ENCODE measurements at regions not wholly inside any gene's neighbourhood (a gene's known extent, or its start where the extent isn't known, plus 50 kb on each side); places are given as distances from the start of the nearest gene placed in this dataset.

DNA sequence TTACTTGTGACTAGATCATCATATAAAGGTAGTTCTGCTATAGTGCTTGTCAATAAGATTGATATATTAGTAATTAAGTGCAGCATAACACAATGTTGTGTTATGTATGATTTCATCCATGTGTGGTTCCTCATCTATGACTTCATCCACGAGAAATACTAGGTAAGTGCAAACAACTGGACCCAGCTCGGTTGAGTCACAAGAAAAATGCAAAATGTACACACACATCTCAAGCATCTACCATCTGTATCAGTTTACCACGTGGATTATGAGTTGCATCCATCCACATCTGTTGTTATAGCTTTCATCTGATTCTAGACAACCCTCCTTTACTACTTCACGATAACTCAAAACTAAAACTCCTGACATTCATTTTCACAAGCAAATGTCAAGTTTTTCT, 517.0 kb upstream of the CITED2 start:
- H3K36me3 ChIP-seq, result no peaks in the 10 kb centered on the region
- no peak overlapping the region for H3K27ac ChIP-seq
- intact Hi-C loops (cut with DNase I), result no loop called here
- H3K4me3 ChIP-seq, result no peak overlapping the region
- no peaks in the 10 kb centered on the region for H3K9me3 ChIP-seq
- DNase-seq, result no peak
- TF ChIP-seq, protein P1, sequence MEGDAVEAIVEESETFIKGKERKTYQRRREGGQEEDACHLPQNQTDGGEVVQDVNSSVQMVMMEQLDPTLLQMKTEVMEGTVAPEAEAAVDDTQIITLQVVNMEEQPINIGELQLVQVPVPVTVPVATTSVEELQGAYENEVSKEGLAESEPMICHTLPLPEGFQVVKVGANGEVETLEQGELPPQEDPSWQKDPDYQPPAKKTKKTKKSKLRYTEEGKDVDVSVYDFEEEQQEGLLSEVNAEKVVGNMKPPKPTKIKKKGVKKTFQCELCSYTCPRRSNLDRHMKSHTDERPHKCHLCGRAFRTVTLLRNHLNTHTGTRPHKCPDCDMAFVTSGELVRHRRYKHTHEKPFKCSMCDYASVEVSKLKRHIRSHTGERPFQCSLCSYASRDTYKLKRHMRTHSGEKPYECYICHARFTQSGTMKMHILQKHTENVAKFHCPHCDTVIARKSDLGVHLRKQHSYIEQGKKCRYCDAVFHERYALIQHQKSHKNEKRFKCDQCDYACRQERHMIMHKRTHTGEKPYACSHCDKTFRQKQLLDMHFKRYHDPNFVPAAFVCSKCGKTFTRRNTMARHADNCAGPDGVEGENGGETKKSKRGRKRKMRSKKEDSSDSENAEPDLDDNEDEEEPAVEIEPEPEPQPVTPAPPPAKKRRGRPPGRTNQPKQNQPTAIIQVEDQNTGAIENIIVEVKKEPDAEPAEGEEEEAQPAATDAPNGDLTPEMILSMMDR (IDR thresholded peaks at IDR 0.05), result no peak
- TF ChIP-seq POLR2A (IDR thresholded peaks at IDR 0.05), result no peak
- H3K27me3 ChIP-seq, result no peaks in the 10 kb centered on the region
- 69 to 83% methylated on average over 4 of the region's 4 CpGs for WGBS, 2 donors
- no peaks in the 10 kb centered on the region for H3K4me1 ChIP-seq

DNA sequence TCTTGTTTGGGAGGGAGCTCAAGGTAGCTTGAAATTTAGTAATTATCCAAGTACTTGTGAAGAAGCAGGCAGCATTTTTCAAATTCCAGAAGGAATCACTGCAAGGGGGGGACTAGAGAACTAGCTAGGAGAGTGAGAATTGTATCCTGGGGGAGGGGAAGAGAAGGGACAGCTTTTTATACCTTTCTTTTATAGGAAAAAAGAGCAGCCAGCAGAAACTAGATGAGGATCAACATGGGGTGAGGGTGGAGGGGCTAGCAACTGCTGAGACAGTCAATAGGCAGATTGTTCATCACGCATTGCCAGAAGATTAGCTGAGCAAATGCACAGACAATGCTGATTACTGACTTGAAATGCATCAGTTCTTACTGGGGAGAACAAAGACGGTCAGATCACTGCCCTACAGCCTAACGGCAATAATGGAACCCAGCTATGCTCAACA, 514.3 kb upstream of the CITED2 start:
- no peaks in the 10 kb centered on the region for H3K4me1 ChIP-seq
- no peaks in the 10 kb centered on the region for H3K9me3 ChIP-seq
- no peak overlapping the region for H3K4me3 ChIP-seq
- WGBS, 2 donors, result 81 to 92% methylated on average over 3 of the region's 3 CpGs
- no peak overlapping the region for H3K27ac ChIP-seq
- no peak for DNase-seq
- H3K27me3 ChIP-seq, result no peaks in the 10 kb centered on the region
- no peaks in the 10 kb centered on the region for H3K36me3 ChIP-seq
- intact Hi-C loops (cut with DNase I), result no loop called here
- TF ChIP-seq, protein P1 (IDR thresholded peaks at IDR 0.05), result no peak
- no peak for TF ChIP-seq POLR2A (IDR thresholded peaks at IDR 0.05)

DNA sequence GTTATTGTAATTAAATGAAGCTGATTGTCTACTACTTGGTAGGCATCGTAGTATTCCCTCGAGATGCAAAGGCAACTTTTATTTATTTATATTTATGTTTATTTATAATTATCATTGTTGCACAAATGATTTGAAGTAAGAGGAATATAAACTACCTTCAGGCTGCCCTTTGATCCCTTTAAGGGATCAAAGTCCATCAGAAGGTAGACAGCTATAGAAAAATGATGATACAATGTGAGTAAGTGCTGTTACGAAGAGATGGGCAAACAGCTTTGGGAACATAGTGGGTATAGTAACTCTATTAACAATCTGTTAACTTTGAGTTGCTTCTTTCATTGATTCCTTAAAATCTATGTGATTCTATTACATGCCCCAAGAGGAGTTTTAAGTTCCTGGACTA, 512.8 kb upstream of the CITED2 start:
- 92 to 94% methylated on average over 3 of the region's 3 CpGs for WGBS, 2 donors
- Histone ChIP-seq H3K36me3 (no peaks in the 10 kb centered on the region), H3K4me1 (peaks cover 0 to 12% (median 5%) of the 10 kb centered on the region in 3 donors), H3K4me3 (no peak overlapping the region), H3K27me3 (no peaks in the 10 kb centered on the region), H3K9me3 (no peaks in the 10 kb centered on the region), H3K27ac (no peak overlapping the region)
- intact Hi-C loops (cut with DNase I), result no loop called here
- TF ChIP-seq POLR2A (IDR thresholded peaks at IDR 0.05), result no peak
- TF ChIP-seq, protein P1 (IDR thresholded peaks at IDR 0.05), result no peak
- no peak for DNase-seq

DNA sequence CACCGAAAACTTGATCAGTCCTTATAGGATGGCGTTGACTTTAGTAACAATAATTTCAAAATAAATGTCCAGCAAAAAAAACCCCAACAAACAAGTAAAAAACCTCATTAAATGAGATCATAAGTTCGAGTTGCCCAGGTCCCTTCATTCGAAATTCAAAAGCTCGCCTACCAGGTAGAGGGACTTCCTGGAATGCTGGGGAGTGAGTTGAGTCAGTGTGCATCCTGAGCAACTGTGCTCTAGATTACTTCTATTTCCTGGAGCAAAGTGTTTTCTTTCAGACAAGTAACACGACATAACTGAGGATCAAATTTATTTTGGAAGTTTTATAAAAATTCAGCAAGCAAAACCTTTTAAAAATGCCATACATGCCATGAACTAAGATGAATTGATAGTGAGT, 511.9 kb upstream of the CITED2 start:
- WGBS, 2 donors, result 72 to 79% methylated on average over 6 of the region's 6 CpGs
- intact Hi-C loops (cut with DNase I), result no loop called here
- no peak for TF ChIP-seq POLR2A (IDR thresholded peaks at IDR 0.05)
- TF ChIP-seq, protein P1 (IDR thresholded peaks at IDR 0.05), result no peak

DNA sequence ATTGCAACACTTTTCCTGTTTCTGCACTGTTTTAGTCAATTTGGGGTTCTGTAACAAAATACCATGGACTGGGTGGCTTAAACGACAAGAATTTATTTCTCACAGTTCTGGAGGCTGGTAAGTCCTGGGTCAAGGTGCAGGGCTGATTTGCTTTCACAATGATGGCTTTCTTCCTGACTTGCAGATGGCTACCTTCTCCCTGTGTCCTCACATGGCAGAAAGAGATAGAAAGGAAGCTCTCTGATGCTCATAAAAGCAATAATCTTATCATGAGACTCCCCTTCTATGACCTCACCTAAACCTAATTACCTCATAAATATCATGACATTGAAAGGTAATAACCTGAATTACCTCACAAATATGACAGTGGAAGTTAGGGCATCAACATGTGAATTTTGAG, 511.5 kb upstream of the CITED2 start:
- Histone ChIP-seq H3K9me3 (no peaks in the 10 kb centered on the region), H3K4me3 (no peak overlapping the region), H3K27ac (no peak overlapping the region), H3K4me1 (peaks cover 0 to 18% (median 5%) of the 10 kb centered on the region in 3 donors), H3K36me3 (no peaks in the 10 kb centered on the region), H3K27me3 (no peaks in the 10 kb centered on the region)
- TF ChIP-seq POLR2A (IDR thresholded peaks at IDR 0.05), result no peak
- TF ChIP-seq, protein P1 (IDR thresholded peaks at IDR 0.05), result no peak
- 38 to 44% methylated on average over 1 of the region's 1 CpG for WGBS, 2 donors
- DNase-seq, result no peak
- intact Hi-C loops (cut with DNase I), result no loop called here

More for the DNA sequence above, 511.9 kb upstream of the CITED2 start:
- Histone ChIP-seq H3K27ac (no peak overlapping the region), H3K27me3 (no peaks in the 10 kb centered on the region), H3K4me3 (no peak overlapping the region), H3K36me3 (no peaks in the 10 kb centered on the region), H3K9me3 (no peaks in the 10 kb centered on the region), H3K4me1 (peaks cover 0 to 18% (median 5%) of the 10 kb centered on the region in 3 donors)
- DNase-seq, result no peak
